ENCODE measurements at regions not wholly inside any gene's neighbourhood (a gene's known extent, or its start where the extent isn't known, plus 50 kb on each side); places are given as distances from the start of the nearest gene placed in this dataset.

- peaks cover 3% of the 10 kb centered on the region for H3K9me3 Mint-ChIP-seq (ENCODE audit: unreplicated experiment)
- Histone ChIP-seq H3K27ac (ENCODE audit: low read depth, low read length) (no peak overlapping the region), H3K4me2 (ENCODE audit: low read length) (no peak overlapping the region), H2AFZ (ENCODE audit: low read depth, low read length) (no peak overlapping the region), H3K36me3 (ENCODE audit: insufficient read depth, low read length) (no peaks in the 10 kb centered on the region), H3K4me1 (ENCODE audit: insufficient read depth, low read length) (no peaks in the 10 kb centered on the region), H3K9me3 (ENCODE audit: insufficient read depth, low read depth, low read length) (no peaks in the 10 kb centered on the region), H3K9ac (ENCODE audit: low read length) (no peak overlapping the region), H3K4me3 (ENCODE audit: insufficient read depth, low read depth, low read length) (no peak overlapping the region), H3K79me2 (ENCODE audit: insufficient read depth, low read length) (no peaks in the 10 kb centered on the region), H3K27me3 (ENCODE audit: insufficient read depth, low read length) (no peaks in the 10 kb centered on the region), H4K20me1 (ENCODE audit: insufficient read depth, low read length) (no peaks in the 10 kb centered on the region)
- no peak for FAIRE-seq
- H3K36me3 Mint-ChIP-seq (ENCODE audit: low read depth, unreplicated experiment), result no peaks in the 10 kb centered on the region
- H3K4me1 Mint-ChIP-seq (ENCODE audit: low read depth, unreplicated experiment), result no peaks in the 10 kb centered on the region
- H3K27ac Mint-ChIP-seq (ENCODE audit: unreplicated experiment), result peak overlapping the region; percentile 5
- no peak overlapping the region for H3K4me3 Mint-ChIP-seq (ENCODE audit: unreplicated experiment)
- H3K27me3 Mint-ChIP-seq (ENCODE audit: low read depth, unreplicated experiment), result no peaks in the 10 kb centered on the region
- TF ChIP-seq EZH2 (IDR thresholded peaks at IDR 0.05; ENCODE audit: insufficient read depth, low read length), result no peak
- TF ChIP-seq, protein P1, sequence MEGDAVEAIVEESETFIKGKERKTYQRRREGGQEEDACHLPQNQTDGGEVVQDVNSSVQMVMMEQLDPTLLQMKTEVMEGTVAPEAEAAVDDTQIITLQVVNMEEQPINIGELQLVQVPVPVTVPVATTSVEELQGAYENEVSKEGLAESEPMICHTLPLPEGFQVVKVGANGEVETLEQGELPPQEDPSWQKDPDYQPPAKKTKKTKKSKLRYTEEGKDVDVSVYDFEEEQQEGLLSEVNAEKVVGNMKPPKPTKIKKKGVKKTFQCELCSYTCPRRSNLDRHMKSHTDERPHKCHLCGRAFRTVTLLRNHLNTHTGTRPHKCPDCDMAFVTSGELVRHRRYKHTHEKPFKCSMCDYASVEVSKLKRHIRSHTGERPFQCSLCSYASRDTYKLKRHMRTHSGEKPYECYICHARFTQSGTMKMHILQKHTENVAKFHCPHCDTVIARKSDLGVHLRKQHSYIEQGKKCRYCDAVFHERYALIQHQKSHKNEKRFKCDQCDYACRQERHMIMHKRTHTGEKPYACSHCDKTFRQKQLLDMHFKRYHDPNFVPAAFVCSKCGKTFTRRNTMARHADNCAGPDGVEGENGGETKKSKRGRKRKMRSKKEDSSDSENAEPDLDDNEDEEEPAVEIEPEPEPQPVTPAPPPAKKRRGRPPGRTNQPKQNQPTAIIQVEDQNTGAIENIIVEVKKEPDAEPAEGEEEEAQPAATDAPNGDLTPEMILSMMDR (IDR thresholded peaks at IDR 0.05; ENCODE audit: insufficient read depth, low read depth, low read length), result no peak
- no peak for DNase-seq (ENCODE audit: low read depth)
Measured at GRCh38 chr14:25436906-25437305, 387.0 kb upstream of the STXBP6 start.

DNA sequence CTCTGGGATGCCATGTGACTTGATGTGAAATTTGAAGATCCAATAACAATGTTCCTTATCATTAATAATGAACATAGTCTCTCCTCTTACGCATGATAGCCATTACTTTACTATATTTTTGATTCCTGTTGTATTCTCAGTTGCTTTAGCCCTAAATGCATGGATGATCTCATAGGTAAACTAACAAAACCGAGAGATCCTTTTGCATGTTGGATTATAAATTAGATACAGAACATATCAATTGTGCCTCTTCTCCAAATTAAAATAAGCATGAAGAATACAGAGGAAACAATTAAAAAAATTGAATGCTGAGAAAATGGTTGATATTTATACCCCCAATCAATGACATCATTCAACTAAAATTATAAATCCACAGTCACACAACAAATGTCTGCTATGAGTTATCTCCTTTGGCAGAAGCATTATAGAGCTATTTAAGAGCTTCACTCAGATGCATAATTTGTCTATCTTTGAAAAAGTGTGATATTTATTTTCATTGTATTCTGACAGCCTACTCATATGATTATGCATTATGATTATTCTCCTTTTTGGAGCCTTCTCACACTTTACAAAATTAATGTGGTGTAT, 386.4 kb upstream of the STXBP6 start:
- no peaks in the 10 kb centered on the region for H3K4me1 Mint-ChIP-seq (ENCODE audit: low read depth, unreplicated experiment)
- Histone ChIP-seq H2AFZ (ENCODE audit: low read depth, low read length) (no peak overlapping the region), H3K4me1 (ENCODE audit: insufficient read depth, low read length) (no peaks in the 10 kb centered on the region), H3K27ac (ENCODE audit: low read depth, low read length) (no peak overlapping the region), H3K9me3 (ENCODE audit: insufficient read depth, low read depth, low read length) (no peaks in the 10 kb centered on the region), H3K27me3 (ENCODE audit: insufficient read depth, low read length) (no peaks in the 10 kb centered on the region), H3K4me2 (ENCODE audit: low read length) (no peak overlapping the region), H3K4me3 (ENCODE audit: insufficient read depth, low read depth, low read length) (no peak overlapping the region), H3K9ac (ENCODE audit: low read length) (no peak overlapping the region), H4K20me1 (ENCODE audit: insufficient read depth, low read length) (no peaks in the 10 kb centered on the region), H3K79me2 (ENCODE audit: insufficient read depth, low read length) (no peaks in the 10 kb centered on the region), H3K36me3 (ENCODE audit: insufficient read depth, low read length) (no peaks in the 10 kb centered on the region)
- no peak overlapping the region for H3K4me3 Mint-ChIP-seq (ENCODE audit: unreplicated experiment)
- no peaks in the 10 kb centered on the region for H3K27me3 Mint-ChIP-seq (ENCODE audit: low read depth, unreplicated experiment)
- peaks cover 3% of the 10 kb centered on the region for H3K9me3 Mint-ChIP-seq (ENCODE audit: unreplicated experiment)
- FAIRE-seq (no peak), DNase-seq (ENCODE audit: low read depth) (no peak)
- no peaks in the 10 kb centered on the region for H3K36me3 Mint-ChIP-seq (ENCODE audit: low read depth, unreplicated experiment)
- TF ChIP-seq EZH2 (IDR thresholded peaks at IDR 0.05; ENCODE audit: insufficient read depth, low read length), result no peak
- TF ChIP-seq, protein P1 (IDR thresholded peaks at IDR 0.05; ENCODE audit: insufficient read depth, low read depth, low read length), result no peak
- no peak overlapping the region for H3K27ac Mint-ChIP-seq (ENCODE audit: unreplicated experiment)

GRCh38 chr14:25431211-25432076, 381.5 kb upstream of the STXBP6 start:
- no peak overlapping the region for H3K4me2 ChIP-seq (ENCODE audit: low read length)
- Mint-ChIP-seq H3K36me3 (ENCODE audit: low read depth, unreplicated experiment) (no peaks in the 10 kb centered on the region), H3K4me1 (ENCODE audit: low read depth, unreplicated experiment) (no peaks in the 10 kb centered on the region), H3K9me3 (ENCODE audit: unreplicated experiment) (peaks cover 5% of the 10 kb centered on the region), H3K4me3 (ENCODE audit: unreplicated experiment) (no peak overlapping the region), H3K27me3 (ENCODE audit: low read depth, unreplicated experiment) (peaks cover 6% of the 10 kb centered on the region), H3K27ac (ENCODE audit: unreplicated experiment) (no peak overlapping the region)
- H3K9me3 ChIP-seq (ENCODE audit: insufficient read depth, low read depth, low read length), result no peaks in the 10 kb centered on the region
- H3K27me3 ChIP-seq (ENCODE audit: insufficient read depth, low read length), result no peaks in the 10 kb centered on the region
- H3K36me3 ChIP-seq (ENCODE audit: insufficient read depth, low read length), result no peaks in the 10 kb centered on the region
- no peak overlapping the region for H3K4me3 ChIP-seq (ENCODE audit: insufficient read depth, low read depth, low read length)
- no peak overlapping the region for H2AFZ ChIP-seq (ENCODE audit: low read depth, low read length)
- FAIRE-seq (no peak), DNase-seq (ENCODE audit: low read depth) (no peak)
- no peaks in the 10 kb centered on the region for H3K79me2 ChIP-seq (ENCODE audit: insufficient read depth, low read length)
- no peak overlapping the region for H3K27ac ChIP-seq (ENCODE audit: low read depth, low read length)
- H3K9ac ChIP-seq (ENCODE audit: low read length), result no peak overlapping the region
- no peaks in the 10 kb centered on the region for H3K4me1 ChIP-seq (ENCODE audit: insufficient read depth, low read length)
- no peaks in the 10 kb centered on the region for H4K20me1 ChIP-seq (ENCODE audit: insufficient read depth, low read length)
- TF ChIP-seq EZH2 (IDR thresholded peaks at IDR 0.05; ENCODE audit: insufficient read depth, low read length), result no peak
- TF ChIP-seq, protein P1 (IDR thresholded peaks at IDR 0.05; ENCODE audit: insufficient read depth, low read depth, low read length), result no peak

Data from astrocyte (in vitro differentiated cells and primary cell).